Stimulated activated CD8-positive, alpha-beta memory T cell treated with anti-CD3 and anti-CD28 coated beads, Interleukin-7, amount 100 ng/mL, for 4 hours (primary cell): ENCODE measurements at regions not wholly inside any gene's neighbourhood (a gene's known extent, or its start where the extent isn't known, plus 50 kb on each side); places are given as distances from the start of the nearest gene placed in this dataset.
"Not testable (repeated sequence)": the region's sequence is repeated elsewhere in the genome, so short reads cannot be mapped to it uniquely, and the experiment has no call there.

Experiments
- DNase-seq, 2 donors: peaks; one replicate each; pipeline ENCODE4 v3.0.0-alpha.2; 2020; ENCODE audit warnings: low read depth in 2 of 2

- DNase-seq = no peak
Observed at GRCh38 chr2:234406085-234406484, 90.8 kb downstream of the ARL4C start.

- DNase-seq = no peak
Observed at GRCh38 chr2:234405462-234405861, 91.4 kb downstream of the ARL4C start.

GRCh38 chr2:234404957-234405356 lies 91.9 kb downstream of the ARL4C start:
- DNase-seq = no peak

GRCh38 chr2:234403751-234404150 lies 93.1 kb downstream of the ARL4C start:
- DNase-seq = no peak

GRCh38 chr2:234403074-234403473 lies 93.8 kb downstream of the ARL4C start:
- no peak for DNase-seq

- no peak for DNase-seq
Observed at GRCh38 chr2:234401426-234401825, 95.5 kb downstream of the ARL4C start.

- no peak for DNase-seq
Observed at GRCh38 chr2:234399451-234400246, 97.2 kb downstream of the ARL4C start.

GRCh38 chr2:234398531-234398930 lies 98.3 kb downstream of the ARL4C start:
- no peak for DNase-seq

- DNase-seq = no peak
Observed at GRCh38 chr2:234395891-234396420, 100.9 kb downstream of the ARL4C start.

- no peak for DNase-seq
Observed at GRCh38 chr2:234394450-234394849, 102.4 kb downstream of the ARL4C start.

GRCh38 chr2:234393354-234393753 lies 103.5 kb downstream of the ARL4C start:
- no peak for DNase-seq

- no peak for DNase-seq
Observed at GRCh38 chr2:234392041-234392615, 104.8 kb downstream of the ARL4C start.

GRCh38 chr2:234391625-234392024 lies 105.3 kb downstream of the ARL4C start:
- DNase-seq = no peak

GRCh38 chr2:234389661-234390060 lies 107.2 kb downstream of the ARL4C start:
- not testable (repeated sequence) for DNase-seq

GRCh38 chr2:234388591-234388990 lies 108.3 kb downstream of the ARL4C start:
- no peak for DNase-seq

- no peak for DNase-seq
Observed at GRCh38 chr2:234386971-234387370, 109.9 kb downstream of the ARL4C start.

GRCh38 chr2:234382131-234382530 lies 114.8 kb downstream of the ARL4C start:
- no peak for DNase-seq

GRCh38 chr2:234378958-234379357 lies 117.9 kb downstream of the ARL4C start:
- DNase-seq = not testable (repeated sequence)

- no peak for DNase-seq
Observed at GRCh38 chr2:234378440-234378839, 118.4 kb downstream of the ARL4C start.

- DNase-seq = no peak
Observed at GRCh38 chr2:234377761-234378391, 119.0 kb downstream of the ARL4C start.

GRCh38 chr2:234376229-234376628 lies 120.7 kb downstream of the ARL4C start:
- no peak for DNase-seq

GRCh38 chr2:234375176-234375880 lies 121.6 kb downstream of the ARL4C start:
- no peak for DNase-seq
